ENCODE measurements at regions not wholly inside any gene's neighbourhood (a gene's known extent, or its start where the extent isn't known, plus 50 kb on each side); places are given as distances from the start of the nearest gene placed in this dataset.

- Histone ChIP-seq H3K4me3 (ENCODE audit: low read depth in 2 of 2, low read length in 2 of 2) (no peak overlapping the region), H3K4me1 (ENCODE audit: control insufficient read depth, insufficient read depth, low read length) (no peaks in the 10 kb centered on the region), H3K36me3 (ENCODE audit: control insufficient read depth, insufficient read depth, low read length) (no peaks in the 10 kb centered on the region), H3K9me3 (ENCODE audit: control insufficient read depth, insufficient read depth, low read depth, low read length) (no peaks in the 10 kb centered on the region), H3K27ac (ENCODE audit: low read length) (no peak overlapping the region), H3K27me3 (ENCODE audit: control insufficient read depth, insufficient read depth, low read length) (no peaks in the 10 kb centered on the region)
- no peak for DNase-seq (ENCODE audit: low read depth, low spot score)
- BruUV-seq (replicated peaks): no TSS peak
- CTCF ChIA-PET: no interaction called here
- TF ChIP-seq SIN3A (IDR thresholded peaks at IDR 0.05; ENCODE audit: borderline replicate concordance, insufficient read depth, low read depth, low read length) (no peak), REST (IDR thresholded peaks at IDR 0.05; ENCODE audit: insufficient read depth in 1 of 2, low read depth in 2 of 2, low read length in 1 of 2) (no peak), TCF7L2 (IDR thresholded peaks at IDR 0.05; ENCODE audit: low read depth, low read length) (no peak), CTCF (IDR thresholded peaks at IDR 0.05) (no peak), POLR2AphosphoS5 (IDR thresholded peaks at IDR 0.05; ENCODE audit: low read depth, low read length) (no peak)
- intact Hi-C loops (cut with micrococcal nuclease; ENCODE audit: unreplicated experiment): no loop called here
- ATAC-seq: no peak
- POLR2A ChIA-PET: no interaction called here
- in situ Hi-C loops (cut with HindIII; ENCODE audit: low pct_unique_long_range_greater_than_20kb, low sequenced_read_pairs): no loop called here
Observed at GRCh38 chr4:62550121-62550520, 1350.0 kb downstream of the ADGRL3 start.

- ATAC-seq (no peak), DNase-seq (ENCODE audit: low read depth, low spot score) (no peak)
- TF ChIP-seq SIN3A (IDR thresholded peaks at IDR 0.05; ENCODE audit: borderline replicate concordance, insufficient read depth, low read depth, low read length) (no peak), REST (IDR thresholded peaks at IDR 0.05; ENCODE audit: insufficient read depth in 1 of 2, low read depth in 2 of 2, low read length in 1 of 2) (no peak)
- no peaks in the 10 kb centered on the region for H3K27me3 ChIP-seq (ENCODE audit: control insufficient read depth, insufficient read depth, low read length)
- POLR2A ChIA-PET: no interaction called here
- CTCF ChIA-PET: no interaction called here
- intact Hi-C loops (cut with micrococcal nuclease; ENCODE audit: unreplicated experiment) (no loop called here), in situ Hi-C loops (cut with HindIII; ENCODE audit: low pct_unique_long_range_greater_than_20kb, low sequenced_read_pairs) (no loop called here)
- H3K4me1 ChIP-seq (ENCODE audit: control insufficient read depth, insufficient read depth, low read length): no peaks in the 10 kb centered on the region
- H3K36me3 ChIP-seq (ENCODE audit: control insufficient read depth, insufficient read depth, low read length): no peaks in the 10 kb centered on the region
- H3K9me3 ChIP-seq (ENCODE audit: control insufficient read depth, insufficient read depth, low read depth, low read length): no peaks in the 10 kb centered on the region
- no peak overlapping the region for H3K27ac ChIP-seq (ENCODE audit: low read length)
- no peak overlapping the region for H3K4me3 ChIP-seq (ENCODE audit: low read depth in 2 of 2, low read length in 2 of 2)
- BruUV-seq (replicated peaks): no TSS peak
Observed at GRCh38 chr4:62549601-62550000, 1349.5 kb downstream of the ADGRL3 start.

Measured in Panc1 (cell line).